ENCODE measurements at regions not wholly inside any gene's neighbourhood (a gene's known extent, or its start where the extent isn't known, plus 50 kb on each side); places are given as distances from the start of the nearest gene placed in this dataset.
"Not testable (repeated sequence)": the region's sequence is repeated elsewhere in the genome, so short reads cannot be mapped to it uniquely, and the experiment has no call there.

DNA sequence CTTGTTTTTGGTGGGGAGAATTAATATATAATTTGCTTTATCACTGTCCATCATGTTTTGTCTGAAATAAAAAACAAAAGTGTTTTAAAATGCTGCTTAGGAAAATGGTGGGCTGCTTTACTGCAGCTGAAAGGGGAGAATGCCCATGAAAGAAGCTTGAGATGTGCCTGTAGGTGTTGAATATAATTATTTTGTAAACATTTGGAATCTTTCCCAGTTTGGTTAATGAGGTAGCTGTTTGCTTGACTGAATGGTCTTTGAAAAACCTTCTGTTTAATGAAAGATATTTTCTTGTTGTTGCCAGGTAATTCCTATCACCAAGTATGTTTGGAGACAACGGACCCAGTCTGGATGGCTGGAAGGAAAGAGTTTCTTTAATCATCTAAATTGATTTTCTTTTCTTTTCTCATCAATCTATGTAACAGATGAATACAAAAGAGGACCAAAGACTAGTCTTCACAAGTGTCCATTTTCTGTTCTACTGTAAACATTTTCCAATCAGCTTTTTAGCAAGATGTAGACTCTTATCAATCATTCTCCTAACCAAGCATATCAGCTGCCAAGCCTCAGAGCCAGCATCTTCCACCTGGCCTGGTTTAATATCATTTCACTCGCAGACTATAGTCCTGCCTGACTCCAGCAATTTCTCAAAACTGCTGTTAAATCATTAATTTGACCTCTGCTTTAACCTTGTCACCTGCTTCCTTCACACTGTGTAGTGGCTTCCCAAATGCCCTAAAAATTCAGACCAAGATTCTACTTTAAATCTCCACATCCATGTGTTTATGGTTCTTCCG, 441.2 kb upstream of the CHD1 start:
- no peak overlapping the region for H3K27ac ChIP-seq
- TF ChIP-seq ZFX (IDR thresholded peaks at IDR 0.05) = no peak
- TF ChIP-seq, protein P1, sequence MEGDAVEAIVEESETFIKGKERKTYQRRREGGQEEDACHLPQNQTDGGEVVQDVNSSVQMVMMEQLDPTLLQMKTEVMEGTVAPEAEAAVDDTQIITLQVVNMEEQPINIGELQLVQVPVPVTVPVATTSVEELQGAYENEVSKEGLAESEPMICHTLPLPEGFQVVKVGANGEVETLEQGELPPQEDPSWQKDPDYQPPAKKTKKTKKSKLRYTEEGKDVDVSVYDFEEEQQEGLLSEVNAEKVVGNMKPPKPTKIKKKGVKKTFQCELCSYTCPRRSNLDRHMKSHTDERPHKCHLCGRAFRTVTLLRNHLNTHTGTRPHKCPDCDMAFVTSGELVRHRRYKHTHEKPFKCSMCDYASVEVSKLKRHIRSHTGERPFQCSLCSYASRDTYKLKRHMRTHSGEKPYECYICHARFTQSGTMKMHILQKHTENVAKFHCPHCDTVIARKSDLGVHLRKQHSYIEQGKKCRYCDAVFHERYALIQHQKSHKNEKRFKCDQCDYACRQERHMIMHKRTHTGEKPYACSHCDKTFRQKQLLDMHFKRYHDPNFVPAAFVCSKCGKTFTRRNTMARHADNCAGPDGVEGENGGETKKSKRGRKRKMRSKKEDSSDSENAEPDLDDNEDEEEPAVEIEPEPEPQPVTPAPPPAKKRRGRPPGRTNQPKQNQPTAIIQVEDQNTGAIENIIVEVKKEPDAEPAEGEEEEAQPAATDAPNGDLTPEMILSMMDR (conservative IDR thresholded peaks at IDR 0.05) = no peak

DNA sequence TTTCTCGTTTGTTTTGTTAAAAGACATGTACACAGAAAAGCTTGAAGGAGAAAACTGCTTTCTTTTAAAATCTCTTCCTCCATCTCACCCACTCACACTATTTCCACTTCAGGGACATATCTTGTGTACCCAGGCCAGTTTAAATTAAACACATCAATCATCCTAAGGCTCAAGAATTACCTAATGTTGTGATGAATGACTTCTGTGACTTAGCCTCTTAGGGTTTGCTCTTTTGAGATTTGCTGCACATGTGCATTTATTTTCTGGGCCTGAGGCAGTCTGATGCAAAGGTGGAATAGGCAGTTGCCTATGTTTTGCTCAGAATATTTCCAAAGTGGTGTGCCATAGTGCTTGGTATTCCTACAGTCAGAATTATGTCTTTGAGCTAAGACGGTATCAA, 439.9 kb upstream of the CHD1 start:
- TF ChIP-seq ZFX (IDR thresholded peaks at IDR 0.05) = no peak
- TF ChIP-seq, protein P1 (conservative IDR thresholded peaks at IDR 0.05) = no peak
- no peak overlapping the region for H3K27ac ChIP-seq

DNA sequence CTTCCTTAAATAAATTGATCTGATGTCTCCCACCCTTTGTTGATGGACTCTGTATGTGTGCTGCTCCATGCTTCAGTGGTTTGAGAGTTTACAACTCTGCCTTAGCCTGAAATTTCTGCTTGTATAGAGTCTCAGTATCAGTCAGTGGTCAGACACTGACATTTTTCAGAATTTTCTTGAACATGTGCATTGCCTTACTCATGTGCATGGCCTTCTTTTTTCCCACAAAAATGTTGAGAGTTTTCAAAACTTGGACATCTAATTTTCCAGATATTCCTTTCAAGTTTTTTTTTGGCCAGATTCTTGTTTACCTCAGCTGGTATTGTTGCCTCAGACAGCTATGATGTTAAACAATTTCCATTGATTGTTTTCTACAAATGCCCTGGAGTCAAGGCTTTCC, 427.1 kb upstream of the CHD1 start:
- no peak overlapping the region for H3K27ac ChIP-seq
- TF ChIP-seq ZFX (IDR thresholded peaks at IDR 0.05) = no peak
- TF ChIP-seq, protein P1 (conservative IDR thresholded peaks at IDR 0.05) = no peak

GRCh38 chr5:99349787-99350186, 421.0 kb upstream of the CHD1 start:
- no peak overlapping the region for H3K27ac ChIP-seq
- TF ChIP-seq, protein P1 (conservative IDR thresholded peaks at IDR 0.05) = no peak
- TF ChIP-seq ZFX (IDR thresholded peaks at IDR 0.05) = no peak

- H3K27ac ChIP-seq = no peak overlapping the region
- TF ChIP-seq, protein P1 (conservative IDR thresholded peaks at IDR 0.05) = no peak
- no peak for TF ChIP-seq ZFX (IDR thresholded peaks at IDR 0.05)
Observed at GRCh38 chr5:99348597-99348996, 419.8 kb upstream of the CHD1 start.

GRCh38 chr5:99339758-99340157, 411.0 kb upstream of the CHD1 start:
- not testable (repeated sequence) for H3K27ac ChIP-seq

GRCh38 chr5:99334936-99335335, 406.1 kb upstream of the CHD1 start:
- H3K27ac ChIP-seq = no peak overlapping the region
- no peak for TF ChIP-seq ZFX (IDR thresholded peaks at IDR 0.05)

GRCh38 chr5:99331061-99331460, 402.3 kb upstream of the CHD1 start:
- TF ChIP-seq, protein P1 (conservative IDR thresholded peaks at IDR 0.05) = no peak
- no peak for TF ChIP-seq ZFX (IDR thresholded peaks at IDR 0.05)
- no peak overlapping the region for H3K27ac ChIP-seq

Measured in C4-2B (cell line).